Panc1 (cell line): ENCODE measurements at regions not wholly inside any gene's neighbourhood (a gene's known extent, or its start where the extent isn't known, plus 50 kb on each side); places are given as distances from the start of the nearest gene placed in this dataset.

Experiments
- ATAC-seq: fragments of 200-7000 bp; cut with Tn5 transposase; 2 replicates; pipeline ENCODE4 v1.9.1; 2020; ENCODE audit warnings: mild to moderate bottlenecking, moderate library complexity
- BruUV-seq: library from RNA; stranded (reverse); fragments of 400-500 nt; replicated peaks from 2 replicates; lab custom pipeline; 2021; lab: Mats Ljungman, UMichigan
- CTCF ChIA-PET: fragments of 300-600 bp; sonication (Branson Sonifier 250); formaldehyde crosslinking; loops from one replicate; lab custom pipeline; 2022; ENCODE audit warnings: antibody characterized with exemption; lab: Charles Lee
- POLR2A ChIA-PET: fragments of 300-600 bp; sonication (Branson Sonifier 250); formaldehyde crosslinking; loops from one replicate; lab custom pipeline; 2022; ENCODE audit warnings: antibody characterized with exemption; lab: Charles Lee
- DNase-seq: peaks from one replicate; pipeline ENCODE4 v3.0.0-alpha.2; 2010; ENCODE audit warnings: low read depth, low spot score
- H3K27ac ChIP-seq: 2 replicates; pipeline ENCODE4 v1.5.1; 2011; ENCODE audit warnings: mild to moderate bottlenecking, low read length, inconsistent platforms
- H3K27me3 ChIP-seq: fragments of 200-500 bp; sonication (Bioruptor generic); 2 replicates; pipeline ENCODE4 v1.6.0; 2014; ENCODE audit warnings: low read length, inconsistent platforms; ENCODE audit not compliant: control insufficient read depth, insufficient read depth
- H3K36me3 ChIP-seq: fragments of 200-500 bp; sonication (Bioruptor generic); 2 replicates; pipeline ENCODE4 v1.5.1; 2014; ENCODE audit warnings: inconsistent platforms, mild to moderate bottlenecking, low read length, moderate library complexity; ENCODE audit not compliant: control insufficient read depth, insufficient read depth
- H3K4me1 ChIP-seq: 2 replicates; pipeline ENCODE4 v1.5.1; 2011; ENCODE audit warnings: inconsistent platforms, mild to moderate bottlenecking, low read length, moderate library complexity; ENCODE audit not compliant: control insufficient read depth, insufficient read depth
- H3K4me3 ChIP-seq, 2 experiments: 2 replicates each; pipeline ENCODE4 v1.5.1; 2011 to 2012; ENCODE audit warnings: low read depth in 2 of 2, low read length in 2 of 2, mild to moderate bottlenecking in 2 of 2, inconsistent platforms in 1 of 2, moderate library complexity in 1 of 2
- H3K9me3 ChIP-seq: fragments of 200-500 bp; sonication (Bioruptor generic); 2 replicates; pipeline ENCODE4 v1.5.1; 2014; ENCODE audit warnings: low read depth, mild to moderate bottlenecking, inconsistent platforms, low read length, moderate library complexity; ENCODE audit not compliant: control insufficient read depth, insufficient read depth
- CTCF ChIP-seq: fragments of 450-650 bp; IDR thresholded peaks from 2 replicates; pipeline ENCODE4 v1.5.1; 2017; ENCODE audit warnings: mild to moderate bottlenecking
- POLR2AphosphoS5 ChIP-seq: IDR thresholded peaks from 2 replicates; pipeline ENCODE4 v1.6.1; 2012; ENCODE audit warnings: mild to moderate bottlenecking, low read depth, low read length, moderate library complexity
- REST ChIP-seq, 2 experiments: IDR thresholded peaks; 2 replicates each; pipeline ENCODE4 v1.6.1; 2011 to 2012; ENCODE audit warnings: low read depth in 2 of 2, control low read depth in 1 of 2, low read length in 1 of 2, mild to moderate bottlenecking in 1 of 2, moderate library complexity in 1 of 2; ENCODE audit not compliant: insufficient read depth in 1 of 2
- SIN3A ChIP-seq: IDR thresholded peaks from 2 replicates; pipeline ENCODE4 v1.6.1; 2012; ENCODE audit warnings: low read depth, mild to moderate bottlenecking, low read length, moderate library complexity, borderline replicate concordance; ENCODE audit not compliant: insufficient read depth
- TCF7L2 ChIP-seq: IDR thresholded peaks from 2 replicates; pipeline ENCODE4 v1.6.1; 2011; ENCODE audit warnings: mild to moderate bottlenecking, low read depth, low read length, inconsistent platforms
- in situ Hi-C: cut with HindIII; loops from 2 replicates; pipeline ENCODE4 v1.10.0; 2016; ENCODE audit warnings: low sequenced_read_pairs, low pct_unique_long_range_greater_than_20kb
- intact Hi-C: fragments of 100-400 bp; cut with micrococcal nuclease; formaldehyde crosslinking; loops from one replicate; pipeline ENCODE4 v1.10.0; 2022; ENCODE audit not compliant: unreplicated experiment

- intact Hi-C loops, result no loop called here
- Histone ChIP-seq H3K27ac (no peak overlapping the region), H3K36me3 (no peaks in the 10 kb centered on the region), H3K9me3 (no peaks in the 10 kb centered on the region), H3K27me3 (no peaks in the 10 kb centered on the region), H3K4me3 (no peak overlapping the region), H3K4me1 (no peaks in the 10 kb centered on the region)
- DNase-seq, result no peak
- BruUV-seq, result no TSS peak
- no peak for TF ChIP-seq SIN3A
- TF ChIP-seq TCF7L2, result no peak
- POLR2A ChIA-PET, result no interaction called here
- CTCF ChIA-PET, result no interaction called here
- in situ Hi-C loops, result no loop called here
- no peak for ATAC-seq
Observed at GRCh38 chr6:68114463-68115047, 520.5 kb upstream of the ADGRB3 start.

GRCh38 chr6:68108233-68108835, 526.7 kb upstream of the ADGRB3 start:
- ChIA-PET POLR2A (no interaction called here), CTCF (no interaction called here)
- intact Hi-C loops (no loop called here), in situ Hi-C loops (no loop called here)
- H3K9me3 ChIP-seq, result no peaks in the 10 kb centered on the region
- no peaks in the 10 kb centered on the region for H3K27me3 ChIP-seq
- H3K4me1 ChIP-seq, result no peaks in the 10 kb centered on the region
- TF ChIP-seq TCF7L2 (no peak), SIN3A (no peak), CTCF (no peak), POLR2AphosphoS5 (no peak), REST (IDR thresholded peaks at IDR 0.05; ENCODE audit: insufficient read depth in 1 of 2, low read depth in 2 of 2, low read length in 1 of 2) (no peak)
- no peaks in the 10 kb centered on the region for H3K36me3 ChIP-seq
- H3K4me3 ChIP-seq, result no peak overlapping the region
- ATAC-seq, result no peak
- no peak overlapping the region for H3K27ac ChIP-seq
- no TSS peak for BruUV-seq
- no peak for DNase-seq

- in situ Hi-C loops, result no loop called here
- intact Hi-C loops, result no loop called here
Observed at GRCh38 chr6:68094070-68094469, 541.0 kb upstream of the ADGRB3 start.

More at GRCh38 chr6:68094070-68094469, 541.0 kb upstream of the ADGRB3 start:
- ATAC-seq, result no peak
- TF ChIP-seq REST (IDR thresholded peaks at IDR 0.05; ENCODE audit: insufficient read depth in 1 of 2, low read depth in 2 of 2, low read length in 1 of 2) (no peak), CTCF (no peak), SIN3A (no peak), POLR2AphosphoS5 (no peak), TCF7L2 (no peak)
- H3K4me3 ChIP-seq, result no peak overlapping the region
- no peaks in the 10 kb centered on the region for H3K9me3 ChIP-seq
- H3K36me3 ChIP-seq, result no peaks in the 10 kb centered on the region
- CTCF ChIA-PET, result no interaction called here
- no peaks in the 10 kb centered on the region for H3K27me3 ChIP-seq
- POLR2A ChIA-PET, result no interaction called here
- BruUV-seq, result no TSS peak
- no peak overlapping the region for H3K27ac ChIP-seq
- H3K4me1 ChIP-seq, result no peaks in the 10 kb centered on the region
- no peak for DNase-seq
